ENCODE measurements at regions not wholly inside any gene's neighbourhood (a gene's known extent, or its start where the extent isn't known, plus 50 kb on each side); places are given as distances from the start of the nearest gene placed in this dataset.
A peak's percentile ranks its signal among the peaks of the same experiment; 100 is the strongest.
"Not testable (repeated sequence)": the region's sequence is repeated elsewhere in the genome, so short reads cannot be mapped to it uniquely, and the experiment has no call there.

- no peak for DNase-seq
These were observed 68.1 kb upstream of the GRXCR1 start for GRCh38 chr4:42824278-42824977.

DNA sequence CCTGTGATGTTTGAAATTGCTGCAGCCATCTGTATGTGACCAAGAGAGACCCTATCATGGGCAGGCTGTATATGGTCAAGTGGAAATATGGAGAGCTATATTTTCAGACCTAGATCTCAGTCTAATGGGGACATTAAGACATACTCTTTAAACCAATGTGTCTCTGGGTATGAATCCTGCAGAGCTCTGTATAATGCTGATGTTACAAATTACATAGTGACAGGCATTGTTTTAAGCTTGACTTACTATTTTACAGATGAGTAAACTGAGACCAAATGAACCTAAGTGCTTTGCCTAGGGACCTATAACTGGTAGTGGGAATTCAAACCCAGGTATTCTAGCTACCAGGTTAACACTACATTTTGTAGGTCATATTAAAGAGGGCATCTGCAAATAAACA lies 71.3 kb upstream of the GRXCR1 start:
- DNase-seq, result no peak

DNA sequence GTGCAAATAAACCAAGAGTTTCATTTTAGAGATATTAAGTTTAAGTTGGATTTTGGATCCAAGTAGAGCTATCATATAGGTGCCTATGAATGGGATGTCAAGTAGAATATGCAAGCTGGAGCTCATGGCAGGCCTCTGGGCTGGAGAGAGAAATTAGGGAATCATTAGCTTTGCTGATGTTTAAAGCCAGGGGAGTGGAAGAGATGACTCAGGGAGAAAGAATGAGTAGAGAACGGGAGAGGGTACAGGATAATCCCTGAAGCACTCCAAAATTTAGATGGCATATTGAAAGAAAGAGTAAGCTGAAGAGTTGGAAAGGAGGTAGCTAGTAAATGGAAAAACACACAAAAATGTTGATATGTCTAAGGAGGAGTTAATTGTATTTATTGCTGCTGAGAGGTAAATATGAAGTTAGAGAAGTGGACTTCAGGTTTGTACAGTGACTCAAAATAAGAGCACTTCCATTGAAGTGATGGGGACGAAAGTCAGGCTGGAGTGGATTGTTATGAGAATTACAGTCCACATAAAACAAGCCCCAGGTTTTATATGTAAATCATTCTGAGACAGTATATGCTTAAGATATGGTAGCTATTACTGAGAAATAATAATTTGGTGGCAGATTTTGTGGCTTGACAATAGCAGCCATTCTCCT lies 72.5 kb upstream of the GRXCR1 start:
- no peak for DNase-seq

GRCh38 chr4:42817913-42818312 lies 74.6 kb upstream of the GRXCR1 start:
- DNase-seq, result no peak

- DNase-seq, result no peak
These were observed 75.6 kb upstream of the GRXCR1 start for GRCh38 chr4:42816880-42817400.

- DNase-seq, result peak in 2 of 3 donors; percentile 8 to 10
These were observed 76.2 kb upstream of the GRXCR1 start for GRCh38 chr4:42816189-42816879.

DNA sequence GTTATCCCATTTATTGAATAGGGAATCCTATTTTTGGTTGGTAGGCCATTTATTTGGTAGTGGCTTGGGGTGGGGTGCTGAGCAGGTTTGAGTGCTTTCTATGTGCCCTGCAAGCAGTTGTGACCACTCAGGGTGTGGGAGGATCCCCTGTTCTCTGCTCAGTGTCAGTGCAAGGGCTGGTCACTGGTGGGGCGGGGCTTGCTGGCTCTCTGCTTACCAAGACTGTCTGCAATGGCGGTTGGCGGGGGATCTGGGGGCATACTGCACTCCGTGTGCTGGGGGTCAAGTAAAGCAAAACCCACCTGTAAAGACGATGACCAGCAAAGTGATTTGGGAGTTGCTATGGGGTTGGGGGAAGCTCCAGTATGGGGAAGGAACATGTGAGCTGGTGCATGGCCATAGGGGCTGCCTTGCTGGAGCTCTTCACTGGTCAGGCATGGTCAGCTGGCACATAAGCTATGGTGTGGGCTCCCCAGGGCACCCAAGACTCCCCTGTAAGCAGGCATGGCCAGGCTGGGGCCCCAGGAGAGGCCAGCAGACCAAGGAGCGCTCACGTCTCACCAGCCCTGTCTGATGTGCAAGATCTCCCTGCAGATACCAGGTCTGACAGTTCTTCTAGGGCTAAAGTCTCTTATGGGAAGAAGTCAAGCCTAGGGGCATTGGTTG lies 83.0 kb upstream of the GRXCR1 start:
- DNase-seq, result no peak

DNA sequence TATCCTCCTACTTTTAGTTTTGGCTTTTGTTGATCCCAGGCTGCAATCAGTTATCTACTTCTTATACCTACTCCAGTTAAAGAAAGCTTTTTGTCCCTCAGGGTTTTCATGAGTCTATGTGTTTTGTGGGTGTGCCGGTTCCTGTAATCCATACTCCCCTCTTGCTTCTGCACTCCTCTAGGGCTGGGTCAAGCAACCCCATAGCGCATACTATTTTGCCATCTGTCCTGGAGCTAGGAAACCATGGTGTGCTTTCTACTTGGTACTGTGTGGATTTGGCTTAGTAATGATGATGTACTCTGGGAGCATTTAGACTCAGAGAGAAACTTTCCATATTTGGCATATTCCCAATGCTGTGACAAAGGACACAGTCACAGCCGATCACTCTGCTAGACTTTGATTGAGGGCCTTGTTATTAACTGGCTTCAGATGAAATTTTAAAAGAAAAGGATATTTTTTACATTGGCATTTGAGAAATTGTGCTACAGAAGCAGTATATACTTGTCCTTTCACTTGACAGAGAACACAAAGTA lies 86.1 kb upstream of the GRXCR1 start:
- no peak for DNase-seq

DNA sequence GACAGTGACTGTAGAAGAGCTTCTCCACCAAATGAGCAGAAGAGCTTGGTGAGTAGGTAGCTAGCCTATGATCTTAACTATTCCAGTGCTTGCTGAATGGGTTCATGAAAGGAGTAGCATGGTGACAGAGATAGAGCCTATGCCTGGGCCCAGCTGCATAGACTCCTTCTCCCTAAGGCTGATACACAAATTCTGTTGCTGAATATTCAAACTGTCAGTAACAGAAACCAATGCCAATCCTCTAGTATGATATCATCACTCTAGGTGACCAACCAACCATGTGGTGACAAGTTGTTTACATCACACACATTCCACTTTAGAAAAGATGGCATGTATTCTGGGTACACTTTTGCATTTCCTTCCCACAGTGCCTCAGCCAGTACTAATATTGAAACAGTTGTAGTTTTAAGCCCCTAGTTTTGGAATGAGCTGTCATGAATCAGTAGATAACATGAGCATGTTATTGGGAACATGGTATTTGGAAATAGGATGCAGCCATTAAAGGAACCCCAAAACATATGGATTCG lies 103.4 kb upstream of the GRXCR1 start:
- DNase-seq, result no peak

- DNase-seq, result no peak
These were observed 105.4 kb upstream of the GRXCR1 start for GRCh38 chr4:42787079-42787463.

DNA sequence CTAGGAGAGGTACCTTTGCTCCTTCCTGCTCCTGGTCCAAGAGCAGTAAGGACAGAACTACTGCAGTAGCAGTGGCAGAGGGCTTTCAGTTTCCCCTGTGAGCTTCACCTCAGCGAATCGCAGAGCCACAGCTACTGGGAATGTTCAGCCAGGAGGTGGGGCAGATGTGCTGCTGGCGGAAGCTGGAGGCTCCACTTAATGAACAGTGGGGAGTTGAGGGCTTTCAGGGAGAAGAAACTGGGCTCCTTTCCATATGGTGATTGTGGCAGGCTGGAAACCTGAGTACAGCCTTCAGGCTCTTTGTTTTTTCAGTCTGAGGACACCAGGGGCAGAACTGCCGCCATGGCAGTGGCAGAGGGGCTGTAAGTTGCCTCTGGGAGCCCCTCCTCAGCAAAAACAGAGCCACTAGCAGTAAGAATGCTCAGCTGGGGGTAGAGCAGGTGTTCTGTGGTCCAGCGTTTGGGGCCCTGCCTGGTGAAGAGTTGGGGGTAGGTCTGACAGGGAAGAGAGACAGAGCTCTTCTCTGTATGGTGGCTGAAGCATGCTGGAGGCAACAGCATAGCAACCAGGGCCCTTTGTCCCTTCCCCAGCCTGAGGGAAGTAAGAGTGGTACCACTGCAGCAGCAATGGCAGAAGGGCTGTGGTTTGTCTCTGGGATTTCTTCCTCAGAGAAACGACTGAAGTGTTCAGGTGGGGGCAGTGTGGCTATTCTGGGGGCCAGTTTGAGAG lies 106.0 kb upstream of the GRXCR1 start:
- no peak for DNase-seq

DNA sequence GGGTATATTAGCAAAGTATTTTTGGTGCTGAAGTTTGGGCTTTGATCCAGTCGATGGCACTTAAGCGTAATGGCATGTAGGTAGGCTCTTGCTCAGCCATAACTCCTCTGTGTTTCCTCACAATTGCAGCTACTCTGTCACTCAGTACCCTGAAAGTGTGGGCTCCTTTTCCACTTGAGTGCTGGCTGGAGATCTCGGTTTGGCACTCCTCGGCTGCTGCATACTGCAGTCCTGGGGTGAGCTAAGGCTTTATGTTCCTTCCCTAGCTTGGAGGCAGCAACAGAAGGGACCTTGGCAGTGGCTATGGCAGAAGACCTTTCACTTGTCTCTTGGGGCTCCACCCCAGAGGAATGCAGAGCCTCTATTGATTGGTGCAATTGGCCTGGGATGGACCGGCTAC lies 106.7 kb upstream of the GRXCR1 start:
- no peak for DNase-seq

GRCh38 chr4:42781315-42781714 lies 111.2 kb upstream of the GRXCR1 start:
- no peak for DNase-seq

DNA sequence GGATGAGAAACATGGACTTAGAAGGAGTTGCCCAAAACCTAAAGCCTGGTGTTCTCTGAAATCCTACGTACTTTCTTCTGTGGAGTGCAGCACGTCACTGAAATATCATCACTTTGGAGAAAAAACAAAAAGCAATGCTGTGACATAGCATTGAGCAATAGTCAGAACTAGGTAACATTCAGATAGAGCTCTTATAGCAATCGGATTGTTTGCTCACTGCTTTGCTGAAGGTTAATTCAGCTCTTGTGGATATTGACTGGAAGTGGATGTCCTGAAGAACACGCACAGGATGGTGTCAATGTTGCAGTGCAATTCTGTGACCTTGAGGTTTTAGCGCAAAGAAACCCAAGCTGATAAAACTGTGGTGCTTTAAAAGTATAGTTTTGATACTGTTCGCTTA lies 114.2 kb upstream of the GRXCR1 start:
- DNase-seq, result no peak

- no peak for DNase-seq
These were observed 111.3 kb upstream of the ATP8A1 start for GRCh38 chr4:42768125-42768748.

DNA sequence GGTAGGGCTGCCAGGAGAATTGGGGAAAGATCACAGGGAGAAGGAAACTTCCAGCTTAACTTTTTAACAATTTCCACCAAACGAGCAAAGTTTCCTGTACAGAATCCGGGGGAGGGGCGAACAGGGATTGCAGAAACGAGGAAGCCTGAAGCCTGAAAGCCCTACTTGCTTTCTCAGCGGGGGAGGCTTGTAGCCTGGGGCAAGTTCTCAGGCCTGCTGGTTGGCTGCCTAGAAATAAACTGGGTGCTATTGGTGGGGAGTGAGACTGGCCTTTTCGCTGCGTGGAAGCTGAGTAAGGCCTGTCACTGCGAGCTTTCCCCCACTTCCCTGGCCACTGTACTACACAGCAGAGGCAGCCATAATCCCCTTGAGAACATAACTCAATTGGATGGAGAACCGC lies 110.8 kb upstream of the ATP8A1 start:
- DNase-seq, result no peak

DNA sequence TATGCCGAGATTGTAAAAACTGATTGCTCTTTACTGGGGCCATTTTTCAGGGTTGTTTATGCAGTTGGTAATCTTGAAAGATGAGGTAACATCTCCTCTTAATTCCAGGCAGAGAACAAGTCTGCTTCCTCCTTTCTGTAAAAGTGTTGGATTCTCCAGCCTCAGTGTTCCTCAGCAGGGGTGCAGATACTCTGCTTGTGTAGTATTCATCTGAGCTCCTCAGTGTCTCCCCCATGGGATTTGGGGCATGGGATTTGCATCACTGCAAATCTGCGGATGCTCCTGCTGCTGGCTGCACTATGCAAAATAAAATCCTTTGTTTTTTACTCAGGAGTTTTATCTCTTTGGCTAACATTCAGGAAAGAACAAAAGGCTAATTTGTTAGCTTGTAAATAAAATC lies 104.9 kb upstream of the ATP8A1 start:
- DNase-seq, result no peak

GRCh38 chr4:42754965-42755364 lies 98.1 kb upstream of the ATP8A1 start:
- DNase-seq, result not testable (repeated sequence)

DNA sequence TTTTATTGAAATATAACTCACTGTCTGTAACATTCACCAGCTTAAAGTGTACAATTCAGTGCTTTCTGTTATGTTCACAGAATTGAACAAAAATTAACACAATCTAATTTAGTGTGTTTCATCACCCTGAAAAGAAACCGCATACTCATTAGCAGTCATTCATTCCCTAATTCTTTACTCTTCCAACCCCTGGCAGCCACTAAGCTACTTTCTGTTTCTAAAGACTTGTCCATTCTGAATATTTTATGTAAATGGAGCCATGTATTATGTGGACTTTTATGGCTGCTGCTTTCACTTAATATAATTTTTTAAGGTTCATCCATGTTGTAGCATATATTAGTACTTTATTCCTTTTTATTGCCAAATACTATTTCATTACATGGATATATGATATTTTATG lies 94.7 kb upstream of the ATP8A1 start:
- no peak for DNase-seq

DNA sequence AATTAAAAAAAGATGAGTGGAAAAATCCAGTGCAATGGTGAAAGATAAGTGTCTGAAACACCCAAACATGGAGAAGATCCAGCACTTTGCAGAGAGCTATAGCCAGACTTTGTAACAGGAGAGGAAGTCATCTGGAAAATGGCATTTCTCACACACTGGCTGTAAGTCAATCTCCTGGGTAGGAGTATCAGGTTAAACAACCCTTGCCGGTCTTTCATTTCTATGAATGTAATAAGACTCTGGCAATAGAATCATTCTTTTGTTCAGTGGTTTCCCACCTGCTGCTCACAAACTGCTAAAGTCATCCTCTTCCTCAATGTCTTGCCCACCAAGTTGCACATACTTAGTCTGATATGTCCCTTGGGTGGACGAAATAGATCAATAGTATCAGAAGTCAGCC lies 94.0 kb upstream of the ATP8A1 start:
- DNase-seq, result no peak

DNA sequence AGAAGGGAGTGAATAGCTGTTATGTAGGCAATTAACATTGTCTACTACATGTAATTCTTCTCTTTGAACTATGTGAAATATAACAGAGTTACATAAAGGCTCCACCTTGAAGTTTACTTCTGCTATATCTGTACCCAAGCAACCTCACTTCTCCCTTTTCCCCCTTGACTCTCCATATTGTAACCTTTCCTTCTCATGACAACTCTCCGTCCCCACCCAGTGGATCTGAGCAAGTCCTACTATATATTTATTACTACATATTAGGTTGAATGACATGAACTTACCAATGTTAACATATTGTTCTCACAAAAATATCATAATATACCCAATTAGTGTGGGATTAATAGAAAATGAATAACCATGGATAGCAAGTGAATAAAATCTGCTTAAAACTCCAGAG lies 93.2 kb upstream of the ATP8A1 start:
- DNase-seq, result peak in 2 of 3 donors; percentile 13 to 25

Data from muscle of back (tissue), 3 donors.